NCI-H1092 (cell line): ENCODE measurements at regions not wholly inside any gene's neighbourhood (a gene's known extent, or its start where the extent isn't known, plus 50 kb on each side); places are given as distances from the start of the nearest gene placed in this dataset.

Experiments used
- DNase-seq: peaks from one replicate; lab custom pipeline; 2025; lab: John Stamatoyannopoulos, UW

- DNase-seq = no peak
Observed at GRCh38 chr4:3683744-3684421, 82.3 kb upstream of the ADRA2C start.

- DNase-seq = no peak
Observed at GRCh38 chr4:3683077-3683743, 83.0 kb upstream of the ADRA2C start.

GRCh38 chr4:3682236-3683076 lies 83.7 kb upstream of the ADRA2C start:
- DNase-seq = no peak

GRCh38 chr4:3681191-3681590 lies 85.0 kb upstream of the ADRA2C start:
- no peak for DNase-seq

GRCh38 chr4:3680656-3681055 lies 85.5 kb upstream of the ADRA2C start:
- DNase-seq = no peak

GRCh38 chr4:3679851-3680311 lies 86.3 kb upstream of the ADRA2C start:
- no peak for DNase-seq

GRCh38 chr4:3679071-3679825 lies 86.9 kb upstream of the ADRA2C start:
- DNase-seq = no peak

- no peak for DNase-seq
Observed at GRCh38 chr4:3677748-3678070, 88.5 kb upstream of the ADRA2C start.

- DNase-seq = no peak
Observed at GRCh38 chr4:3676907-3677747, 89.1 kb upstream of the ADRA2C start.

GRCh38 chr4:3676196-3676595 lies 90.0 kb upstream of the ADRA2C start:
- no peak for DNase-seq

- DNase-seq = no peak
Observed at GRCh38 chr4:3675251-3676115, 90.7 kb upstream of the ADRA2C start.

GRCh38 chr4:3674479-3674851 lies 91.7 kb upstream of the ADRA2C start:
- no peak for DNase-seq

GRCh38 chr4:3673716-3674478 lies 92.3 kb upstream of the ADRA2C start:
- no peak for DNase-seq

GRCh38 chr4:3673176-3673575 lies 93.0 kb upstream of the ADRA2C start:
- no peak for DNase-seq

GRCh38 chr4:3672465-3672831 lies 93.7 kb upstream of the ADRA2C start:
- DNase-seq = no peak

- DNase-seq = no peak
Observed at GRCh38 chr4:3671571-3672464, 94.4 kb upstream of the ADRA2C start.

GRCh38 chr4:3670521-3671519 lies 95.4 kb upstream of the ADRA2C start:
- no peak for DNase-seq
